Right lobe of liver (tissue), 6 donors: ENCODE measurements at regions not wholly inside any gene's neighbourhood (a gene's known extent, or its start where the extent isn't known, plus 50 kb on each side); places are given as distances from the start of the nearest gene placed in this dataset.

Experiments
- ATAC-seq, 4 donors: fragments of 200-7000 bp; cut with Tn5 transposase; one replicate each; pipeline ENCODE4 v1.9.1; 2020; ENCODE audit warnings: mild to moderate bottlenecking in 4 of 4, moderate library complexity in 4 of 4
- DNase-seq, 3 donors: peaks; one replicate each; pipeline ENCODE4 v3.0.0-alpha.2; 2020
- H3K27ac ChIP-seq, 3 donors: fragments of 200-600 bp; one replicate each; pipeline ENCODE4 v1.8.0; 2022
- H3K27me3 ChIP-seq, 2 donors: fragments of 200-600 bp; one replicate each; pipeline ENCODE4 v1.8.0; 2022
- H3K36me3 ChIP-seq, 4 donors: fragments of 200-600 bp; sonication (generic) in 1 of 4; one replicate each; pipeline versions ENCODE4 v1.5.1 to v1.8.0; 2017 to 2022; ENCODE audit warnings: control low read depth in 1 of 4
- H3K4me1 ChIP-seq, 4 donors: fragments of 200-600 bp; sonication (generic) in 1 of 4; one replicate each; pipeline versions ENCODE4 v1.5.1 to v1.8.0; 2017 to 2022; ENCODE audit warnings: control low read depth in 1 of 4
- H3K4me3 ChIP-seq, 3 donors: fragments of 200-600 bp; one replicate each; pipeline ENCODE4 v1.8.0; 2022
- H3K9me3 ChIP-seq, 4 donors: fragments of 200-600 bp; sonication (generic) in 1 of 4; one replicate each; pipeline versions ENCODE4 v1.5.1 to v1.8.0; 2017 to 2022; ENCODE audit warnings: control low read depth in 1 of 4
- CTCF ChIP-seq, 4 donors: fragments of 200-600 bp in 3 of 4; fragments of 450-650 bp in 1 of 4; IDR thresholded peaks; one replicate each; pipeline versions ENCODE4 v1.5.1 to v1.8.0; 2016 to 2022; ENCODE audit warnings: antibody characterized with exemption in 4 of 4, mild to moderate bottlenecking in 2 of 4
- POLR2A ChIP-seq: fragments of 450-650 bp; IDR thresholded peaks from one replicate; pipeline ENCODE4 v1.6.1; 2017; ENCODE audit warnings: antibody characterized with exemption, mild to moderate bottlenecking
- WGBS: methylation state at CpG from one replicate; pipeline ENCODE4 v1.1.6; 2018; ENCODE audit warnings: low coverage, low lambda C conversion rate; ENCODE audit not compliant: insufficient coverage; ENCODE audit errors: missing lambda C conversion rate; 5-methylcytosine and 5-hydroxymethylcytosine counted together
- intact Hi-C, 2 donors: fragments of 100-400 bp; cut with DNase I; formaldehyde crosslinking; loops; one replicate each; pipeline versions ENCODE4 v1.11.2 to v1.14.1; 2022
- donor health status: DM: no; HTN: yes; CAD: no.
- donor health status: DM: no; HTN: no; CAD: no.
- donor health status: DM: no; HTN: no; CAD: no.
- donor health status: DM: no; HTN: yes; CAD: no.
- donor health status: DM: no; HTN: yes; CAD: no.

- H3K4me1 ChIP-seq, result no peaks in the 10 kb centered on the region
- no peak overlapping the region for H3K4me3 ChIP-seq
- no peaks in the 10 kb centered on the region for H3K9me3 ChIP-seq
- TF ChIP-seq POLR2A (no peak), CTCF (IDR thresholded peaks at IDR 0.05) (no peak)
- intact Hi-C loops, result no loop called here
- ATAC-seq (no peak), DNase-seq (no peak)
- WGBS, result 63% methylated on average over 2 of the region's 2 CpGs
- no peaks in the 10 kb centered on the region for H3K36me3 ChIP-seq
- no peaks in the 10 kb centered on the region for H3K27me3 ChIP-seq
- no peak overlapping the region for H3K27ac ChIP-seq
These were observed 323.7 kb downstream of the ZNF621 start for GRCh38 chr3:40848421-40848820.

GRCh38 chr3:40850861-40851260 is 326.1 kb downstream of the ZNF621 start:
- no peaks in the 10 kb centered on the region for H3K9me3 ChIP-seq
- H3K27me3 ChIP-seq, result no peaks in the 10 kb centered on the region
- H3K36me3 ChIP-seq, result no peaks in the 10 kb centered on the region
- TF ChIP-seq CTCF (IDR thresholded peaks at IDR 0.05) (no peak), POLR2A (no peak)
- ATAC-seq (no peak), DNase-seq (no peak)
- 21% methylated on average over 3 of the region's 4 CpGs for WGBS
- H3K27ac ChIP-seq, result no peak overlapping the region
- no peak overlapping the region for H3K4me3 ChIP-seq
- intact Hi-C loops, result no loop called here
- H3K4me1 ChIP-seq, result no peaks in the 10 kb centered on the region

GRCh38 chr3:40851836-40852235 is 327.1 kb downstream of the ZNF621 start:
- intact Hi-C loops, result no loop called here
- Histone ChIP-seq H3K27me3 (no peaks in the 10 kb centered on the region), H3K4me1 (no peaks in the 10 kb centered on the region), H3K4me3 (no peak overlapping the region), H3K9me3 (no peaks in the 10 kb centered on the region), H3K36me3 (no peaks in the 10 kb centered on the region), H3K27ac (no peak overlapping the region)
- TF ChIP-seq CTCF (IDR thresholded peaks at IDR 0.05) (no peak), POLR2A (no peak)
- DNase-seq (no peak), ATAC-seq (no peak)
- WGBS, result 90% methylated on average over 3 of the region's 3 CpGs

- ATAC-seq, result no peak
- intact Hi-C loops, result no loop called here
- Histone ChIP-seq H3K4me1 (no peaks in the 10 kb centered on the region), H3K36me3 (no peaks in the 10 kb centered on the region), H3K27me3 (no peaks in the 10 kb centered on the region), H3K4me3 (no peak overlapping the region), H3K27ac (no peak overlapping the region), H3K9me3 (no peaks in the 10 kb centered on the region)
- DNase-seq, result no peak
- TF ChIP-seq POLR2A, result no peak
- TF ChIP-seq CTCF (IDR thresholded peaks at IDR 0.05), result no peak
- WGBS, result 88% methylated on average over 1 of the region's 2 CpGs
These were observed 328.0 kb downstream of the ZNF621 start for GRCh38 chr3:40852712-40853111.

GRCh38 chr3:40853474-40853873 is 328.7 kb downstream of the ZNF621 start:
- H3K27me3 ChIP-seq, result no peaks in the 10 kb centered on the region
- TF ChIP-seq CTCF (IDR thresholded peaks at IDR 0.05), result no peak
- H3K4me1 ChIP-seq, result no peaks in the 10 kb centered on the region
- H3K9me3 ChIP-seq, result no peaks in the 10 kb centered on the region
- H3K36me3 ChIP-seq, result no peaks in the 10 kb centered on the region
- ATAC-seq (no peak), DNase-seq (no peak)
- intact Hi-C loops, result no loop called here
- WGBS, result 77% methylated on average over 4 of the region's 4 CpGs
- H3K4me3 ChIP-seq, result no peak overlapping the region
- H3K27ac ChIP-seq, result no peak overlapping the region
